B cell (primary cell): ENCODE measurements at regions not wholly inside any gene's neighbourhood (a gene's known extent, or its start where the extent isn't known, plus 50 kb on each side); places are given as distances from the start of the nearest gene placed in this dataset.

Experiments used
- EZH2 ChIP-seq: IDR thresholded peaks from 2 replicates; pipeline ENCODE4 v1.6.1; 2012; ENCODE audit warnings: borderline replicate concordance, low read depth, mild to moderate bottlenecking, moderate library complexity, low read length; ENCODE audit not compliant: insufficient read depth, poor library complexity, severe bottlenecking
- TF ChIP-seq, protein P1 (sequence below): fragments of 200-600 bp; IDR thresholded peaks from one replicate; pipeline ENCODE4 v1.8.0; 2022; ENCODE audit warnings: antibody characterized with exemption, mild to moderate bottlenecking

DNA sequence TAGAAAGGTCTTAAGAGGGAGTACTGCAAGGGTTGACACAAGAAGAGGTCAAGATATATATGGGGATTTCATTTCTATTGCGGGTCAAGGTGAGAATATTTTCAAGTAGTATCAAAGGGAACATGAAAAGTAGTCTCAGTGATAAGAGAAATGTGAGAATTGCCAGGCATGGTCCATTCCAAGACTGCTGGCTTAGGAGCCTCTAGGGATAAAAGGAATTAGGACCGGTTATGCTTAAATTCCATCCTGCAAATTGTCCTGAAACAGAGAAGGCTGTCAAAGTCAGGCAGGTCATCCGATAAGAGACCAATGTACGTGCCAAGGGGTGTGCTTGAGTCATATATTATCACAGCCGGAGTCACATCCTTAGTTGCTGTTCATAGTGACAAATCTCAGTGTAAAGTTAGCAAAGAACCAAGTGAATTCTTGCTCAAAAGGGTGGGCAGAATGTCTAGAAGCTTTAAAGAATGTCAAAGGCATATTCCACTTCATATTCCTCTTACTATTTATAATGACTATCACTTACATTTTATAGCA lies 133.6 kb downstream of the CBLL2 start:
- TF ChIP-seq, protein P1, sequence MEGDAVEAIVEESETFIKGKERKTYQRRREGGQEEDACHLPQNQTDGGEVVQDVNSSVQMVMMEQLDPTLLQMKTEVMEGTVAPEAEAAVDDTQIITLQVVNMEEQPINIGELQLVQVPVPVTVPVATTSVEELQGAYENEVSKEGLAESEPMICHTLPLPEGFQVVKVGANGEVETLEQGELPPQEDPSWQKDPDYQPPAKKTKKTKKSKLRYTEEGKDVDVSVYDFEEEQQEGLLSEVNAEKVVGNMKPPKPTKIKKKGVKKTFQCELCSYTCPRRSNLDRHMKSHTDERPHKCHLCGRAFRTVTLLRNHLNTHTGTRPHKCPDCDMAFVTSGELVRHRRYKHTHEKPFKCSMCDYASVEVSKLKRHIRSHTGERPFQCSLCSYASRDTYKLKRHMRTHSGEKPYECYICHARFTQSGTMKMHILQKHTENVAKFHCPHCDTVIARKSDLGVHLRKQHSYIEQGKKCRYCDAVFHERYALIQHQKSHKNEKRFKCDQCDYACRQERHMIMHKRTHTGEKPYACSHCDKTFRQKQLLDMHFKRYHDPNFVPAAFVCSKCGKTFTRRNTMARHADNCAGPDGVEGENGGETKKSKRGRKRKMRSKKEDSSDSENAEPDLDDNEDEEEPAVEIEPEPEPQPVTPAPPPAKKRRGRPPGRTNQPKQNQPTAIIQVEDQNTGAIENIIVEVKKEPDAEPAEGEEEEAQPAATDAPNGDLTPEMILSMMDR, result no peak
- TF ChIP-seq EZH2, result no peak
